Activated CD8-positive, alpha-beta memory T cell treated with anti-CD3 and anti-CD28 coated beads for 48 hours (primary cell): ENCODE measurements at regions not wholly inside any gene's neighbourhood (a gene's known extent, or its start where the extent isn't known, plus 50 kb on each side); places are given as distances from the start of the nearest gene placed in this dataset.

Experiments used
- DNase-seq, 3 experiments: peaks; one replicate each; pipeline ENCODE4 v3.0.0-alpha.2; 2020; ENCODE audit warnings: low read depth in 2 of 3, low spot score in 2 of 3

- no peak for DNase-seq
Observed at GRCh38 chr4:24637173-24637572, 52.8 kb upstream of the DHX15 start.

DNA sequence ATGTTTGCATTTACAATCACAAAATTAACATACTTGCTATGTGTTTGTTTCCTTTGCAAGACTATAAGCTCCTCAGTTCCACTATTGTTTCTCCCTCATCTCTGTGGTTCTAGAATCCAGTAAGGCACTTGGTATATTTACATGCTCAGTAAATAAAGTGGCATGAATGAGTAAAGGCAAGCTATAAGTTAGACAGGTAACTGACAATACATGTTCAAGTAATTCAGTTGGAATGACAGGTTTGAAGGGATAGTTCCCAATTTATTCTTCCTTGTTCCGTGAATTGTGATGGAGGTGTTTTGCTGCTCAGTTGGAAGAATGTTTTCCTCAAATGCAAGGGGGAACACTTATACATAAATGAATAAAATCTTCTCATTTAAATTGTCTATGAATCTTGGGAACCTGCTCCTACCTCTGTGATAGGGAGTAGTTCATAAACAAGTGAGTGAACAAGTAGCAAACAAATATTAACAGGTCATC lies 54.1 kb upstream of the DHX15 start:
- DNase-seq: no peak

DNA sequence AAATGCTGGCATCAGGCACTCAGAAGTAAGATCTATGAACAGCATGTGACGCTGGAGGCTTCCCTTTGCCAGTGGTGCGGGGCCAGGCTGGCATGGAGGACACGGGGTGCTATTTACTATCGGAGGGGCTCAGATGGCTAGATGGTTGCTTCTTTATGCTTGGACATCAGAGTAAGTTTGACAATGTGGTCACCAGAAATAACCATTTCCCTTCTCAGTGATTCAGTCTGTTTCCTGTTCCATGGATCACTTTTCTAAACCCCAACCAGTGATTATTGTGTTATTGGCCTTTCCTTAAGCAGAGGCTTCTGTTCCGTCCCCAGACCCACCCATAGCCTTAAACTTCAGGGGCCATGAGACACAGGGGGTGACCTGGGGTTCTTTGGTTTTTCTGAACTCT lies 55.4 kb upstream of the DHX15 start:
- no peak for DNase-seq

DNA sequence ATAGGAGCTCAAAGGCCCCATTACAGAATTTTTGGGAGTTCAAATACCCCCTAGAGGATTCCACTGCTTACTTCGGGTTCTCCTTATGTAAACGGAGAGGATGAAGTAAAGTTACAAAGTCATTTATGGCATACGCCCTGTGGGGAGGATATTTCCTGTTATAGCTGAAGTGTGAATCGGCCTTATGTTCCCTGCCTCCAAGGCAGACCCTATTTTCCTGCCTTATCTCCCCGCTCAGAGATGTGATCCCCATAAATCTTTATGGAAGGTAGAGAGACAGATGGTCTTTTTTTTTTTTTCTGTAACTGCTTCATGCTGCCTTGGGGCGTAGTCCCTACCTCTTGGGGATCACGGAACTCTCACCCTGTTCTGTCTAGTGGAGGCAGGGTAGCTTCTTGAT lies 56.0 kb upstream of the DHX15 start:
- no peak for DNase-seq

DNA sequence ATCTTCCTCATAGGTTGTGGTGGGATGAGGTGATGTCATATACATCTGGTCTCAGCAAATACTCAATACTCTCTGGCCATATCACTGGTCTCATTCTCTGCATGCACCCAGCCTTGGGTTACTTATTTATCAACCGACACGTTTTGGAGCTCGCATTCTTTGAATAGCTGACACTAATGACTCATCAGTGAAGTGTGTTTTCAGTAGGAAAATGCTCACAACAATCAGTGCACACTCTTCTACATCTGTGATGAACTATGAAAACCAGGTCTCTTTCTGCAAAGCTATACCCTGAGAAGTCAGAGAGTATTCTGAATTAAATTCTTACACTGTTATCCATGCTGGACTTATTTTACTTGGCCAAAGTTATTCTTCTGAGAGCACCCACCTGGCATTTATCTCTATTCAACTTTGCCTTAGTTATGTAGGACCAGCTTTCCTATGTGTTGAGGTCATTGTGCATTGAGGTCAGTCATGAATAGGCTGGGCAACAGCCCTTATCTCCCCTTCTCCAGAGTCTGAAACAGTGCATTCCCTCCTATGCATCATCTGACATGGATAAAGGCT lies 58.7 kb upstream of the DHX15 start:
- DNase-seq: no peak

DNA sequence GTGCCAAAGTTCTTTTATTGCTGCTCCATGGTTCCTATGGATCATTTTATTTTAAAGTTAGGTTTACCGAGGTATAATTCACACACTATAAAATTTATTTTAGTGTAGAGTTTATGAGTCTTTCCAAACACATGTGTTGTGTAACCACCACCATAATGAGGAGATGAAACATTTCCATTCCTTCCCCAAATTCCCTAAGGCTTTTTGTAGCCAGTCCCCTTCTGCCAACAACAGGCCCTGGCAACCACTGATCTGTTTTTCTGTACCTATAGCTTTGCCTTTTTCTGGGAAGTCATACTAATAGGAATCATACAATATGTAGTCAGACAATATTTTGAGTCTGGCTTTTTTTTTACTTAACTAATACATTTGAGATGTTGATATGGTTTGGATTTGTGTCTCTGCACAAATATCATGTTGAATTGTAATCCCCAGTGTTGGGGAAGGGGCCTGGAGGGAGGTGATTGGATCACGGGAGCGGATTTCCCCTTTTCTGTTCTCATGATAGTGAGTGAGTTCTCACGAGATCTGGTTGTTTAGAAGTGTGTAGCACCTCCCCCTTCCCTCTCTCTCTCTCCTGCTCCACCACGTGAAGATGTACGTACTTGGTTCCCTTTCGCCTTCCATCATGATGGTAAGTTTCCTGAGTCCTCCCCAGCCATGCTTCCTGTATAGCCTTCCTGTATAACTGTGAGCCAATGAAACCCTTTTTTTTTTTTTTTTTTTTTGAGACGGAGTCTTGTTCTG lies 59.6 kb upstream of the DHX15 start:
- no peak for DNase-seq

GRCh38 chr4:24644983-24645764 lies 60.8 kb upstream of the DHX15 start:
- DNase-seq: no peak

DNA sequence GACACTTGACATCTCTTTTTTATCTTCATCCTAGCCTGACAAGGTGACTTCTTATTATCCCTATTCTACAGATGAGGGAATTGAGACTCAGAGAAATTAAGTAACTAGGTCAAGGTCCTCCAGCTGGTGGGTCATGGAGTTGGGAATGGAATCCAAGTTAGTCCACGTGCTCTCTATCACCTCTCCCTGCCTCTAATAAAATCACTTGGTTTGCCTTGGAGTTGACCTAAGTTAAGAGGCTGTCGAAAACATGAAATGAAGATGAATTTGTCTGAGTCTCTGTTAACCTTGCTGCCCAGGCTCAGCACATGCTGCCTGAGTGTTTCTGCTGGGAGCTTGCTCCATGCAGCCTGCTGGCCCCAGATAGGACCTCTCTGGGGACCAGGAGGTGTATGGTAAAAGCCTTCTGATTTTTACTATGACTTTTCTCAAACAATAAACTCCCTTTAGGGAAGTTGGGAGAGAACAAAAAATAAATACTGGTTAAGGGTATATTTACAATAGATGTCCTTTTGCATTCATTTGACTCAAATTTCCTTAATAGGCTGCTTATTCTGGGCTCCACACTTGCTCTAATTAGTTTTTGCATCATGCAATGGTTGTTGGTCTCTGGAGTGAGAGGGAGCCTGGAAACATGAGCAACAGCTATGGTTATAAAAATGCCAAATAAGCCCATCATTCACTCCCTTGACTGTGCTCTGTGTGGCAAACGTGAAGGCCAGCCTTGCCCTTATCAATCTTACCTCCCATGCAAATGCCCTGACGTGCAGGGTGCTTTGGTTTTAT lies 61.6 kb upstream of the DHX15 start:
- DNase-seq: no peak

DNA sequence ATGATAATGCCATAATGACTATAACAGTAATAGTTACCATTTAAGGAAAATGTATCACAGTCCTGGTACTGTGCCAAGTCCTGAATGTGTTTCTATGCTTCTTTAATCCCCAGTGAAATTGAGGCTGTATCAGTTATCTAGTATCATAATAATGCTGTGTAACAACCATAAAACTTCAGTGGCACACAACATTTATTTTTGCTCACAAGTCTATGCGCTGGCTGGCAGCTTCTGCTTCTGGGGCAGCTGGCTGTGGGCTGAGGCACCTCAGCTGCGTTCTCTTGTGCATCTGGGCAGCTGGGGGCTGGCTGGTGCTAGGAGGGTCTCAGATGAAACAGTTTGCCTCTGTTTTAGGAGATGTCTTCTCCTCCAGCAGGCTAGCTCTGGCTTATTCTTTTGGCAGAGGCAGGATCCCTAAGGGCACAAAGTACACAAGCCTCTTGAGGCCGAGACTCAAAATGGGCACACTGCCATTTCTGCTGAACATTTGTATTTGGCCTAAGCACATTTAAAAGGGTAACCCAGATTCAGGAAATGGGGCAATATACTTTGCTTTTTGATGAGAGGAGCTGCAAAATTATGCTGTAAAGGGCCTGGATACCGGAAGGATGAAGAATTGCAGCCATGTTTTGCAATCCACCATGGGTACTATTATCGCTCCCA lies 62.6 kb upstream of the DHX15 start:
- DNase-seq: no peak

- DNase-seq: no peak
Observed at GRCh38 chr4:24650849-24651640, 66.7 kb upstream of the DHX15 start.

- DNase-seq: no peak
Observed at GRCh38 chr4:24655326-24655725, 71.0 kb upstream of the DHX15 start.

GRCh38 chr4:24655971-24656370 lies 71.6 kb upstream of the DHX15 start:
- DNase-seq: no peak

DNA sequence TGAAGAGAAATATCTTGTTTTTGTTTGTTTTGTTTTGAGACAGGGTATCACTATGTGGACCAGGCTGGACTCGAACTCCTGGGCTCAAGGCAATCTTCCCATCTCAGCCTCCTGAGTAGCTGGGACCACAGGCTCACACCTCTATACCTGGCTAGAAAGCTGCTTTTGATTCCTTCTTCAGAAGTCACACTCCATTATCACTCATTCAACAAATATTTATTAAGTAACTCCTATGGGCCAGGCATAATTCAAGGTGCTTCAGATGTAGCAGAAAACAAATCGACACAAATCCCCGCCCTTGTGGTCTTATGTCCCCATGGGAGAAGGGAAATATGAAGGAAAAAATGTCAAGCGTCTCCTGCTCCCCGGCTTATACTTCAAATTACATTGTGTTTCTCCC lies 72.6 kb upstream of the DHX15 start:
- DNase-seq: no peak

DNA sequence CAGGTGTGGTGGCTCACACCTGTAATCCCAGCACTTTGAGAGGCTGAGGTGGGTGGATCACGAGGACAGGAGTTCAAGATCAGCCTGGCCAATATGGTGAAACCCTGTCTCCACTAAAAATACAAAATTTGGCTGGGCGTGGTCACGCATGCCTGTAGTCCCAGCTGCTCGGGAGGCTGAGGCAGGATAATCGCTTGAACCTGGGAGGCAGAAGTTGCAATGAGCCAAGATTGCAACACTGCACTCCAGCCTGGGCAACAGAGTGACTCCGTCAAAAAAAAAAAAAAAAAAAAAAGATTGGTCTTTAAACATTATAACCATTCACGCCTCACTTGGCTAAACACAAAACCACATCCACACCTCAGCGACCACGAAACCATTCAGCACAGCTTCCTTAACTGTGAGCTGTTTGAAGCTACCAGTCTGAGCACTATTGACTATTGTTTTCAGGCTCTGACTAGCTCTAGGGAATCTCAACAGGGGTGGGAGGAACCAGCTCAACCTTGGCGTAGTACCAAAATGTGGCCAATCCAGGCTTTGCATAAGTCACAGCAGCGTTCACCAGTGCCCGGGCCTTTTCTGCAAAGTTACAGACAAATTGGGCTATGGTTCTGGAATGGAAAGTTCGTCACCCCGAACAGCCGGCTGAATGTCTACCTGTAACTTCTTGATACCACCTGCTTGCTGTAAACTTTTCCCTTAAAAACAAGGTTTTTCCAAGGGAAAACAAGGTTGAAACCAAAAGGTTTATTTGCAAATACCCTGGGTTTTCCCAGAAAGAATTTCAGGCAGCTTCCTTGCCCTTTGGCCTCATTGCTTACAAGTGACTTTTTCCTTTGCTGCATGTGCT lies 73.6 kb upstream of the DHX15 start:
- DNase-seq: no peak

DNA sequence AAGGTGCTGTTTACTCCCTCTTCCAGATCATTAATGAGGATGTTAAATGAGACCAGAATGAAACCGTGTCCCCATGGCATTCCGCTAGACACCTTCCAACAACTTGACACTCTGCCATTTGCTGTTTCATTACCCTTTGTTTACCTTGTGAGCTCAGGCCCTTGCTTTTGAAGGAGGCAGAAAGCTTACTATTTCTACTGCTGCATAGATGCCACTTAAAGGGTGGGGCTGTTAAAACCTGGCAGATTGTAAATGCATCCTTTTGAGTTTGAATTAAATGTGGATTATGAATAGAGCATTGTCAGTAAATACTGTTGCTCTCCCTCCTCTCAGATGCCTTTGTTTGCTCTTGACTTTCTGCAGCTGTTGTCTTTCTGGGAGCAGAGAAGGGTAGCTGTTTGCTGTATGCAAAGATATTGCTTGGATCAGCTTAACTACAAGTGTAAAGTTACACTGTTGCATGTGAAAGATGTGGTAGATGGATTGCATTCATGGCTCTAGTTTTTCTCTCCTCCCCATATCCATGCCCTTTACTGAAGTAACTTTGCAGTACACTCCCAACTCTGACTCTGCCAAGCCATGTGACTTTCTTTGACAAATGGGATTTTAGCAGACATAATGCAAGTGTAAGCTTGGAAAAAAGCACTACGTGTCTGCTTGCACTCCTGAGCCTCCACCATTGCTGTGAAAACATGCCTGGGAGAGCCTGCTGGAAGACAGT lies 75.0 kb upstream of the DHX15 start:
- no peak for DNase-seq

- DNase-seq: no peak
Observed at GRCh38 chr4:24662056-24662455, 77.7 kb upstream of the DHX15 start.

GRCh38 chr4:24662542-24662941 lies 78.2 kb upstream of the DHX15 start:
- DNase-seq: no peak

DNA sequence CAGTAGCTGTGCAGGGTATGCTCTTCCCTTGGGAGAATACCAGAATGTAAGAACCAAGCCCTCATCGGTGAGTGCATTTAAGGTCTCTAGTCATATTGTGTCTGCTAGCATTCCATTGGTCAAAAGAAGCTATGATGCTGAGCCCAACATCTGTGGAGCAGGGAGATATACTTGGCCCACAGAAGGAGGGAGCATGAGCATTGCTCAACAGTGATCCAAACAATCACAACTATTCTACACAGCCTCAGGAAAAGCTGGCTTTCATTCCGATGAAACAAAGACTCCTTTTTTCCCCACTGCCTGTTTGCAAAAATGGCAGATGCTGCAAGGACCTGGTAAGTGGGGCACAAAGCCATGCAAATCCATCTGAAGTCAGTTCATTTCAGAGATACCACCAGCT lies 80.6 kb upstream of the DHX15 start:
- DNase-seq: no peak

- no peak for DNase-seq
Observed at GRCh38 chr4:24666316-24666715, 82.0 kb upstream of the DHX15 start.
